Ovary (tissue), 7 donors: ENCODE measurements at regions not wholly inside any gene's neighbourhood (a gene's known extent, or its start where the extent isn't known, plus 50 kb on each side); places are given as distances from the start of the nearest gene placed in this dataset.

Source experiments
- DNase-seq, 5 donors: peaks; one replicate each; pipeline ENCODE4 v3.0.0-alpha.2; 2019 to 2020
- H3K27ac ChIP-seq, 2 donors: fragments of 200-600 bp; one replicate each; pipeline versions ENCODE4 v1.5.1 to v1.8.0; 2019 to 2022
- H3K27me3 ChIP-seq: fragments of 200-600 bp; one replicate; pipeline ENCODE4 v1.8.0; 2022
- H3K36me3 ChIP-seq: fragments of 200-600 bp; sonication (generic); one replicate; pipeline ENCODE4 v1.5.1; 2019
- H3K4me1 ChIP-seq: one replicate; pipeline ENCODE4 v1.8.1; 2013; ENCODE audit warnings: mild to moderate bottlenecking, moderate library complexity; ENCODE audit not compliant: insufficient read depth
- H3K4me3 ChIP-seq: fragments of 200-600 bp; sonication (generic); one replicate; pipeline ENCODE4 v1.5.1; 2017
- H3K9me3 ChIP-seq, 2 donors: fragments of 200-600 bp in 1 of 2; sonication (generic) in 1 of 2; one replicate each; pipeline versions ENCODE4 v1.5.1 to v1.8.1; 2013 to 2019; ENCODE audit warnings: mild to moderate bottlenecking in 1 of 2, moderate library complexity in 1 of 2
- CTCF ChIP-seq, 3 donors: fragments of 450-650 bp in 2 of 3; fragments of 200-600 bp in 1 of 3; IDR thresholded peaks; one replicate each; pipeline versions ENCODE4 v1.5.1 to v1.8.0; 2016 to 2022; ENCODE audit warnings: antibody characterized with exemption in 3 of 3, mild to moderate bottlenecking in 1 of 3
- EP300 ChIP-seq: sonication (generic); formaldehyde crosslinking; IDR thresholded peaks from one replicate; pipeline ENCODE4 v1.6.1; 2017; ENCODE audit warnings: antibody characterized with exemption
- POLR2A ChIP-seq: fragments of 450-650 bp; IDR thresholded peaks from one replicate; pipeline ENCODE4 v1.6.1; 2017; ENCODE audit warnings: antibody characterized with exemption, mild to moderate bottlenecking, moderate library complexity
- WGBS, 3 donors: extraction: QIAGEN DNeasy Blood & Tissue Kit in 1 of 3; methylation state at CpG; one replicate each; pipeline versions ENCODE4 v1.1.5 to v1.1.7; 2013 to 2017; 5-methylcytosine and 5-hydroxymethylcytosine counted together
- intact Hi-C, 4 donors: fragments of 100-400 bp; cut with DNase I; formaldehyde crosslinking; loops; one replicate each; pipeline versions ENCODE4 v1.11.0 to v1.15.1; 2022 to 2023
- donor health status: DM: no; HTN: no; CAD: no; lungs with moderate emphysema.
- donor health status: DM: no; HTN: no; CAD: no.
- donor health status: Bipolar disorder and iron deficiency.
- donor health status: DM: no; HTN: no; CAD: no.
- donor health status: DM: yes; HTN: yes; CAD: no.

- no peak overlapping the region for H3K4me3 ChIP-seq
- H3K4me1 ChIP-seq, result peaks cover 11% of the 10 kb centered on the region
- intact Hi-C loops, result no loop called here
- TF ChIP-seq EP300, result no peak
- TF ChIP-seq POLR2A, result no peak
- TF ChIP-seq CTCF (IDR thresholded peaks at IDR 0.05), result no peak
- H3K27me3 ChIP-seq, result no peaks in the 10 kb centered on the region
- WGBS, 3 donors, result 93 to 94% (median 94%) methylated on average over 4 of the region's 4 CpGs
- DNase-seq, result no peak
- no peaks in the 10 kb centered on the region for H3K36me3 ChIP-seq
- H3K27ac ChIP-seq, result no peak overlapping the region
- no peaks in the 10 kb centered on the region for H3K9me3 ChIP-seq
Measured at GRCh38 chr20:19893356-19893755, 123.8 kb upstream of the NAA20 start.

GRCh38 chr20:19895761-19896160, 121.4 kb upstream of the NAA20 start:
- no peaks in the 10 kb centered on the region for H3K36me3 ChIP-seq
- TF ChIP-seq CTCF (IDR thresholded peaks at IDR 0.05) (no peak), POLR2A (no peak), EP300 (no peak)
- H3K4me3 ChIP-seq, result no peak overlapping the region
- intact Hi-C loops, result no loop called here
- no peaks in the 10 kb centered on the region for H3K9me3 ChIP-seq
- DNase-seq, result no peak
- H3K27me3 ChIP-seq, result no peaks in the 10 kb centered on the region
- no peak overlapping the region for H3K27ac ChIP-seq
- 94 to 97% (median 96%) methylated on average over 2 of the region's 2 CpGs for WGBS, 3 donors
- peaks cover 3% of the 10 kb centered on the region for H3K4me1 ChIP-seq

- Histone ChIP-seq H3K4me3 (no peak overlapping the region), H3K4me1 (peaks cover 3% of the 10 kb centered on the region), H3K27ac (no peak overlapping the region), H3K9me3 (no peaks in the 10 kb centered on the region), H3K27me3 (no peaks in the 10 kb centered on the region), H3K36me3 (no peaks in the 10 kb centered on the region)
- WGBS, 3 donors, result 92 to 95% (median 93%) methylated on average over 6 of the region's 6 CpGs
- intact Hi-C loops, result no loop called here
- no peak for TF ChIP-seq POLR2A
- TF ChIP-seq EP300, result no peak
- no peak for TF ChIP-seq CTCF (IDR thresholded peaks at IDR 0.05)
- no peak for DNase-seq
Measured at GRCh38 chr20:19897891-19898290, 119.3 kb upstream of the NAA20 start.

GRCh38 chr20:19901226-19901625, 115.9 kb upstream of the NAA20 start:
- WGBS, 3 donors, result 79 to 84% (median 81%) methylated on average over 9 of the region's 9 CpGs
- intact Hi-C loops, result loop anchor here in 2 of 4 donors (5.0 to 10.0 kb wide), 2 partner anchors 94 to 96 kb away; no protein-coding TSS in a partner anchor
- H3K9me3 ChIP-seq, result no peaks in the 10 kb centered on the region
- H3K36me3 ChIP-seq, result no peaks in the 10 kb centered on the region
- peaks cover 6% of the 10 kb centered on the region for H3K4me1 ChIP-seq
- no peak overlapping the region for H3K27ac ChIP-seq
- H3K27me3 ChIP-seq, result no peaks in the 10 kb centered on the region
- DNase-seq, result no peak
- TF ChIP-seq POLR2A (no peak), CTCF (IDR thresholded peaks at IDR 0.05) (no peak), EP300 (no peak)
- H3K4me3 ChIP-seq, result no peak overlapping the region
